HT-29 (cell line): ENCODE measurements at regions not wholly inside any gene's neighbourhood (a gene's known extent, or its start where the extent isn't known, plus 50 kb on each side); places are given as distances from the start of the nearest gene placed in this dataset.
"Not testable (repeated sequence)": the region's sequence is repeated elsewhere in the genome, so short reads cannot be mapped to it uniquely, and the experiment has no call there.

Experiments
- DNase-seq: peaks from one replicate; pipeline ENCODE4 v3.0.0-alpha.2; 2015; ENCODE audit warnings: low spot score

DNA sequence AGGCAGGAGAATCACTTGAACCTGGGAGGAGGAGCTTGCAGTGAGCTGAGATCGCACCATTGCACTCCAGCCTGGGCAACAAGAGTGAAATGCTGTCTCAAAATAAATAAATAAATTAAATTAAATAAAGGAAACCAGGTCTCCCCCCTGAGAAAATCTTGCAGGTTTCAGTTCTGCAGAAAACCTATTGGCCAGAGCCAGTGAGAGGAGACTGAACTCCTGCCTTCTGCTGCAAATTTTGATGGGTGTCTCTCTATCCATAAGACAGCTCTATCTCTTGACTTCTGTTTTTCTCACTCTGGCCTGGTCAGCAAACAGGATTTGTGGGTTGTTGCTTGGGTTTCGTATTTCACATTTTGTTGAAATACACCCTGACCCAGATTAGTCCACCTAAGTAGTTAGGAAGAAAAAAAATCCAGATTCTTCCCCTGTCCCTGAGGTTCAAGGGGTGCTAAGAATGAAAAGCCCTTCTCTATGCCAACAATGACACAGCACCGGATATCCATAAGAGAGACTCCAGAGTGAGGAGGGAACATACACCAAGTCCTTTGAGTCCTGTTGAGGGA lies 86.7 kb upstream of the MAP4K4 start:
- no peak for DNase-seq

DNA sequence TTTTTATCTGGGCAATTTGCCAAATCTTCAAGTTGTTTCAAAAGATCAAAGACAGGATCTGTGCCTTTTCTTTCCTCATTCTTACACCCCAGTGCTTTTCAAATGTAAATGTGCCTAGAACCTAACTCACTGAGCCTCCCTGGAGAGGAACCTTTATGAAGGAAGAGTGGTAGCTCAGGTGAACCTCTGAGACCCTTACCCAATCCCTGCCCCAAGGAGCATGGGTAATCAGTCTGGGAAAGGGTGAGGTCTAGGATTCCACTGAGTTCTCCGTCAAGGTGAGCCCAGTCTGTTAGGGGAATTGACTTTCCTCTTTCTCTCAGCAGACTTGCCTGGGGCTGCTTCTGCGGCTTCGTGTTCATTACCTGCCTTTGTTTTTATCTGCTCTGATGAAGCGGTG lies 88.1 kb upstream of the MAP4K4 start:
- no peak for DNase-seq

DNA sequence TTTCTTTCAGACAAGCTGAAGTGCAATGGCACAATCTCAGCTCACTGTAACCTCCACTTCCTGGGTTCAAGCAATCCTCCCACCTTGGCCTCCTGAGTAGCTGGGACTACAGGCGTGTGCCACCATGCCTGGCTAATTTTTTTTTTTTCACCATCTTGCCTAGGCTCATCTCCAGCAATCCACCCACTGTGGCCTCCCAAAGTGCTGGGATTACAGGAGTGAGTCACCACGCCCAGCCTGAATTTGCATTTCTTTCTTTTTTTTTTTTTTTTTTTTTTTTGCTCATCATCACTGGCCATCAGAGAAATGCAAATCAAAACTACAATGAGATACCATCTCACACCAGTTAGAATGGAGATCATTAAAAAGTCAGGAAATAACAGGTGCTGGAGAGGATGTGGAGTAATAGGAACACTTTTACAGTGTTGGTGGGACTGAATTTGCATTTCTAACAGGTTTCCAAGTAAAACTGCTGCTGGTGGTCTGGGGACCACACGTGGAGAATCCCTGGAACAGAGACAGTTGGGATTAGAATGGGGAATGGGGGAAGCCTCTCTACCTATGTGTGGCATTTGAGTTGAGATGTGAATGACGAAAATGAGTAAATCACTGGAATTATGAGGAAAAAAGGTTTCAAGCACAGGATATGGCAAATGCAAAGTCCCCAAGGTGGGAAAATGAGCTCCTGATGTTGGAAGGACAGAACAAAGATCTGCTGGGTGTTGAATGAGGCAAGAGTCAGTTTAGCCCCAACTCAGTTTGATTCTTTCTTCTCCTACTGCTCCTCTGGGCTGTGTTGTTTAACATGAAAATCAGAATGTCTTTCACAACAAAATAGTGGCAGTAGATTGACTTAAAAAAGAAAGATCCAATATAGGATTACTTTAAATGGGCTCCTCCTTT lies 88.8 kb upstream of the MAP4K4 start:
- DNase-seq = no peak

DNA sequence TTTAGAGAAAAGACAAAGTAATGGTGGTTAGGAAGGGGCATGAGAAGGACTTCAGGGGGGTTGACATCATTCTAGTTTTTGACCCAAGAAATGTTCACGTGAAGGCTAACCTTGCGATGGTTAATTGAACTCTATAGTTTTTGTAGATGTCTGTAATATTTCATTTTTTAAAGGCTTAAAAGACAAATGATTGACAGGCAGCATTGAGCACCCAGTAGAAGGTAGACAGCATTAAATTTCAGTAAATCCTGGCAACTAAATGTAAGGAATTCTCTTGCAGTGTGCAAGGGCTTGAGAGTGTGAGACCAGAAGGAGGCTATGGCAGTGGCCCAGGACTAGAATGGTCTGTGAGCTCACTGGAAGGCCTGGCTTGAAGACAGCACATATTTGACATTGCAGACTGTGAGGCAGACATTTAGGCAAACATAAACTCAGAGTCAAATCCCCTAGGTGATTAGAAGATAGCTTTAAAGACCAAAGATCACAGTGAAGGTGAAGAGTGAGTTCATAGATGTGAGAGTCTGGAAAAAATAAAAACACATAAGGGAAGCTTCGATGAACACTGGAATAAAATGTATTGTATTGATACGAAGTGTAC lies 100.1 kb upstream of the MAP4K4 start:
- no peak for DNase-seq

DNA sequence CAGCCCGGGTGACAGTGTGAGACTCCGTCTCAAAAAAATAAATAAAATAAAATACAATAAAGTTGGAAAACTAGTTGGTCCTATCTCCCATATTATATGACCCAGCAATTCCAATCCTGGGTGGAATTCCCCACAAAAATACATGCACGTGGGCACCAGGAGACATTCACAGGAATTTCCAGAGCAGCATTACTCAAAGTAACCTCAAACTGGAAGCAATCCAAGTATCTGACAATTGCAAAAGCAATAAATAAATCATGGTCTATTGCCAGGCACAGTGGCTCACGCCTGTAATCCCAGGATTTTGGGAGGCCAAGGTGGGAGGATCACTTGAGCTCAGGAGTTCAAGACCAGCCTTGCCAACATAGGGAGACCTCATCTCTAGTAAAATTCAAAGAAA lies 101.2 kb upstream of the MAP4K4 start:
- no peak for DNase-seq

DNA sequence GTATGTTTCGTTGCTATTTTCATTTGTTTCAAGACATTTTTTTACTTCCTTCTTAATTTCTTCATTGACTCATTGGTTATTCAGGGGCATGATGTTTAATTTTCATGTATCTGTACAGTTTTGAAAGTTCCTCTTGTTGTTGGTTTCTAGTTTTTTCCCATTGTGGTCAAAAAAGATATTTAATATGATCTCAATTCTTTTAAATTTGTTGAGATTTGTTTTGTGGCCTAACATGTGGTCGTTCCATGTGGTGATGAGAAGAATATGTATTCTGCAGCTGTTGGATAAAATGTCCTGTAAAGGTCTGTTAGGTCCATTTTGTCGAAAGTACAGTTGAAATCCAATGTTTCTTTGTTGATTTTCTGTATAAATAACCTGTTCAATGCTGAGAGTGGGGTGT lies 110.3 kb upstream of the MAP4K4 start:
- no peak for DNase-seq

DNA sequence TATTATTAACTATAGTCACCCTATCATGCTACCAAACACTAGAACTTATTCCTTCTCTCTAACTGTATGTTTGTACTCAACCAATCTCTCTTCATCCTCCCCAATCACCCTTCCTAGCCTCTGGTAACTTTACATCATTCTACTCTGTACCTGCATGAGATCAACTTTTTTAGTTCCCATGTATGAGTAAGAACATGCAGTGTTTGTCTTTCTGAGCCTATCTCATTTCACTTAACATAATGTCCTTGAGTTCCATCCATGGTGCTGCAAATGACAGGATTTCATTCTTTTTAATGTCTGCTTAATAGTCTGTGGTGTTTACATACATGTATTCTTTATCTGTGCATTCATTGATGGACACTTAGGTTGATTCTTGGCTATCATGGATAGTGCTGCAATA lies 108.9 kb upstream of the RFX8 start:
- no peak for DNase-seq

DNA sequence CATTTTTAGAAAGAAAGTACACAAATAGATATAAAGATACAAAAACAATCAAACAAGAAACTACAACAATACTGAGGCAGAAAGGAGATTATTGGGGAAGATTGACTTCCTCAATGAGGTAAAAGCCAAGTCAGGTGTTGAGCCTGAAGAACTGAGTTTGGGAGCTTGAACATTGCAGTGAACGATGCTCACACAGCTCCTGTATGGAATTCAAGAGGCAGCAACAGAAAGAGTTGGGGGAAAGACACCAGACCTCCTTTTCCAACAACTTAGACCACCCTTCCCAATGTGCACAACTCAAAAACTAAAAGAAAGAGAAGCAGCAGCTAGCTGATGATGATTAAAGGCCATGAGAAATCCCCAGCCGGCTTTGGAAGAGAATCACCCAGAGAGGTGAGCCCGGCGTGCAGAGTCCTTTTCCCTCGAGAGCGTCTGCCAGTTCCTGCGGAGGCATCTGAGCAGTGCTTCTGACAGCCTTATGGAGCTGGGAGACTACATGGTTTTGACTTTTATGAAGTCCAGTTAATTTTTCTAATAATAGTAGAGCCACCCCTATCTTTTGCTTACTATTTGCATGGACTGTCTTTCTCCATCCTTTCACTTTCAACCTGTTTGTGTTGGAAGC lies 106.9 kb upstream of the RFX8 start:
- DNase-seq = no peak

DNA sequence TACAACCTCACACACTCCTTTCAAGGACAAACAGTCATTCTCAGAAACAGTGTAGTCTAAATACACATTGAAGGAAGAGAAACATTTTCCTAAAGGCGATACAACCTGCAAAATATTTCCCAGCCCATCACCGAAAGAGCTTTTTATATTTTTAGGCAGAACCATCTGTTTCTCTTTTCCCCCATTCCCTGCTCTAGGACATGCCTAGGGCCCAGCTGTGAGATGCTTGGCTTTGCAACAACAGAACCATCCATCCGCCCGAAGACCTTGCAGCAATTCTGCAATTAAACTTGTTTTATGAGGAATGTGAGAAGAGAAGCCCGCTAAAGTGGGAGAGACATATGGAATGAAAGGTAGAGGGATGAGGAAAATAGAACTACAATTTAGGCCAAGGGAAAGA lies 105.6 kb upstream of the RFX8 start:
- no peak for DNase-seq

DNA sequence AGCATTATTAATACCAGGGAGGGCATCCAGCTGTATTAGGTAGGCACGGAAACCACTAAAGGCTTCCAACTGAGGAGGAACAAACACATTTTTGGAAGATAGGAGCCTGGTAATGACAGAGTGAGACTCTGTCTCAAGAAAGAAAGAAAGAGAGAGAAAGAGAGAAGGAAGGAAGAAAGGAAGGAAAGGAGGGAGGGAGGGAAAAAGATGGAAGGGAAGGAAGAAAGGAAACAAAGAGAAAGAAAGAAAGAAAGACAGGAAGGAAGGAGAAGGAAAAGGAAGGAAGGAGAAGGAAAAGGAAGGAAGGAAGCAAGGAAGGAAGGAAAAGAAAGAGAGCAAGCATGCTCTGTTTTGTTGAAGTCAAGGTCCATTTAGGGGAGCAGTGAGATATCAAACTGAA lies 103.8 kb upstream of the RFX8 start:
- no peak for DNase-seq

DNA sequence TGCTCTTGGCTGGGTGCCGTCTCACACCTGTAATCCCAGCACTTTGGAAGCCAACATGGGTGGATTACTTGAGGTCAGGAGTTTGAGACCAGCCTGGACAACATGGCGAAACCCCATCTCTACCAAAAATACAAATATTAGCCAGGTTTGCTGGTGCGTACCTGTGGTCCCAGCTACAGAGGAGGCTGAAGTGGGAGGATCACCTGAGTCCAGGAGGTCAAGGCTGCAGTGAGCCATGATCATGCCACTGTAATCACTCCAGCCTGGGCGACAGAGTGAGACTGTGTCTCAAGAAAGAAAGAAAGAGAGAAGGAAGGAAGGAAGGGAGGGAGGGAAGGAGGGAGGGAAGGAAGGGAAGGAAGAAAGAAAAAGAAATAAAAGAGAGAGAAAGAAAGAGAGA lies 103.2 kb upstream of the RFX8 start:
- DNase-seq = not testable (repeated sequence)

DNA sequence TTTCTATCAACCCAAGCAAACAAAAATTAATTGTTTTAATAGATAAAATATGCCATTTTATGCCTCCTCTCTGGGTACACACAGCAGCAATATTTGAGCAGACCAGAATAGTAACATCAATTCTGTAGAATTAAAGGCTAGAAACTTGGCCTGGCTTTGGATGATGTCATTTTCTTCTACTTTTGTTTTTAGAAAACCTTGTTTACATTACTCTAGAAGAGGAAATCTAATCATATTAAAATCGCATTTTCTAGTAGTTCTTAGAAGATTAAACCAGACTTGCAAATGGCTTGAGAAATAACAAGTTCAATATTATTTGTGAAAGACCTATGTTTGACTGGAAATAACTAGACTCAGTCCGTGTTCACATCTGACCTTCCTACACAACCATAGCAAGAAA lies 102.3 kb upstream of the RFX8 start:
- DNase-seq = no peak

DNA sequence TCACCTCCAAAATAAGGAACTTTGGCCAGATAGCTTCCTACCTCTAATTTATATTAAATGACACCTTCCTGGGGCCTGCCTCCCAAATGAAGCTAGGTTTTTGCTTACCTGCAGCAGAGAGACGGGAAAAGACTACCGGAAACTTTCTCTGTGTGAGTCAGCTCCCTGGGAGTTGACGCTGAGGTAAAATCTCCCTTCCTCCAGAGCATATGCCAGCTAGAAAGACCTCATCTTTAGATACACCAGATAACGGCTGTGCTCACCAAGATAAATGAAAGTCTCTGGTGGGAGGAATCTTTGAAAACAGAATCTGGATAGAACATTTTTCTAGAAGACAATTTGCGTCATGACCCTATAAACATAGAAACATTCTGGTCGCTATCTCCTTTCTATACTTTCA lies 99.7 kb upstream of the RFX8 start:
- DNase-seq = no peak

DNA sequence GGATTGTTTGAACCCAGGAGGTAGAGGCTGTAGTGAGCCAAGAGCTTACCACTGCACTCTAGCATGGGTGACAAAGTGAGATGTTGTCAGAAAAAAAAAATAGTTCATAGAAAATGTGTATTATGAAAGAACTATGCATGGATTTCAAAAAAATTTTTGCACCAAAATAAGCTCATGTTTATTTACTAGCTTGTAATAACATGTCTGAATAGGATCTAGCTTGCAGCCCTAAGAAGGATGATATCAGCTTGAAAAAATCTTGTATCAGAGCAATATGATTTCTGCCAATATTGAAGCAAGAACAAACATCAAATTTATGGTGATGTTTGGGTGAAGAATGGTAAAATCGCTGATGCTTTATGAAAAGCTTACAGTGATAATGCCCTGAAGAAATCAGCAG lies 97.0 kb upstream of the RFX8 start:
- DNase-seq = no peak

DNA sequence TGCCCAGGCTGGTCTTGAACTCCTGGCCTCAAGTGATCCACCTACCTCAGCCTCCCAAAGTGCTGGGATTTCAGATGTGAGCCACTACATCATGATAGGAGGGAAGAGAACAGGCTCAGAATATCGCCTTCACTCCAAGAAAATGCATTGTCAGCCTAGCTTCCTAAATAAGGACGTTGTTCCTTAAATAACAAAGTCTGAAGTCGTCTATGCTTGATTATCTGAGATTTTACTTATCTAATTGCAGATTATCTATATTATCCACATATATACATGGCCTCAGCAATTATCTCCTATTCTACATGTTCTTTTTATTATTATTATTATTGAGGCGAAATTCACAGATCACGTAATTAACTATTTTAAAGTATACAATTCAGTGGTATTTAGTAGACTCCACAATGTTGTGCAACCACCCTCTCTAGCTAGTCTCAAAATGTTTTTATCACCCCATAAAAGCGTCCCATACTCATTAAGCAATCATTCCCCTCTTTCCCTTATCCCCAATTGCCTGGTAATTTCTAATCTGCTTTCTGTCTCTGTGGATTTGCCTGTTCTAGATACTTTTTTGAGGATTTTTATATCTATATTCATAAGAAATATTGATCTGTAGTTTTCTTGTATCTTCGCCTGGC lies 95.1 kb upstream of the RFX8 start:
- DNase-seq = no peak

DNA sequence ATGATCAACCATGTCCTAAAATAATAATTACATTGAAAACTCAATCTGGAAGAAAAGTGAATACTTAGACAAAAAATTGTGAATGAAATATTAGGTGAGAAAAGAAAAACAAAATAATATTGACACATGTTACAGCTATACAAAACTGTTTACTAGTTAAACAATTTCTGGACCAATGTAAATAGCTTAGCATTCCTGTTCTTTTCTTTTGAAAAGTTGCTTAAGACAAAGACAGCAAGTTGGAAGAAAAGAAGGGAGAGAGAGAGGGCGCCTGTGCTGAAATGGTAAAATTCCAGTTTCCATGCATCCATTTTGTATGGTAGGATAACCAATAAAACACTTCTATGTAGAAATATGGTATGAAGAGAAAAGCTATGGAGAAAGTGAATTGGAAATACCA lies 94.1 kb upstream of the RFX8 start:
- no peak for DNase-seq

DNA sequence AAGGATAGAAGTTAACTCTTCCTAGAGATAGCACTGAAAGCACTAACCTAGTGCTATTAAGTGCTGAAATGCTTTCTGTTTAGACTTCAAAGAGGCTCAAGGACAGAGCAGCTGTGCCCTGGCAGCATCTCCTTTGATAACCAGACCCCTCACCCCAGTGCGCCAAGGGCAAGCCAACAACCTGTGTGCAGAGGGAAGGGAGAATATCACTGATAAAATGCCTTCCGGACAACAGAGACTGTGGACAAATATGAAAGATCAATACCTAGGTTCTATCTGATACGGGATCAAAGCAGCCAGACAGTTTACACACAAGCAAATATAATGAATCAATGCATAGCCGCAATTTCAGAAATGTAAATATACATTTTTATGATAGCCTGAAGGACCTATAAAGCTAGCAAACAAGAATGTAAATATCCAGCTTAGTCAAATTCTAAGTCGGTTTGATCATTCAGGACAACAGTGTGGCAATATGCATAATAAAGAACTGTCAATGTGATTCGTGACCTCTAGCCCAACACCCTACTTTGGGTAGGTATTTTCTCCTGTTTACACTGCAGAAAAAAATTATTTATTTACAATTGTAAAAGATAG lies 91.8 kb upstream of the RFX8 start:
- no peak for DNase-seq

DNA sequence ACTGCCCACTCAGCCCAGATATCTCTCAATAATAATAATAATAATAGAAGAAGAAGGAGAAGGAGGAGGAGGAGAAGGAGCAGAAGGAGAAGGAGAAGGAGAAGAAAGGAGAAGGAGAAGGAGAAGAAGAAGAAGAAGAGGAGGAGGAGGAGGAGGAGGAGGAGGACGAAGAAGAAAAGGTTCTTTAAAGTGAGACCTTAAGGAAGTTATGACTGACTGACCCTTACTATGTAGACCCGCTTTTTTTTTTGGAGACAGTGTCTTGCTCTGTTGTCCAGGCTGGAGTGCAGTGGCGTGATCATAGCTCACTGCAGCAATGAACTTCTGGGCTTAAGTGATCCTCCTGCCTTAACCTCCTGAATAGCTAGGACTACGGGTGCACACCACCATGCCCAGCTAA lies 88.9 kb upstream of the RFX8 start:
- DNase-seq = no peak

DNA sequence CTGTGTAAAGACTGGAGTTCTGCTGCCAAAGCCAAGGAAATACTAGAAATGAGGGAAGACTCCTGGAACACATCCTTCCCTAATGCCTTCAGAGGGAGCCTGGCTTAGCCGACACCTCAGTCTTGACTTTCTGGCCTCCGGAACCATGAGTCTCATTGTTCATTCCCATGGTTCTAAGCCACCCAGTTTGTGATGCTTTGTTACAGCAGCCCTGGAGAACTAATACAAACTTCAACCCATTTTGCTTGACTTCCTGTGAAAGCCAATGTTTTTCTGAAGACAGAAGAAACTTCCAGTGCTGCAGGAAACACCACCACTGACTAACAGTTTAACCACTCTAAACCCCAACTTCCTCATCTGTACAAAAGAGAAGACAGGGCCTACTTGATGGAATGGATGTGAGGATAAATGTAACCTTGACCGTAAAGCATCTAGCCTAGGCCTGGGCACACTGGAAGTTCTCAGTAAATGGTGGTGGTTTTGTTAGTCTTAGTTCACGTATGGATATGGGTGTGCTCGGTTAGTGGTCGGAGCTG lies 85.9 kb upstream of the RFX8 start:
- DNase-seq = no peak

DNA sequence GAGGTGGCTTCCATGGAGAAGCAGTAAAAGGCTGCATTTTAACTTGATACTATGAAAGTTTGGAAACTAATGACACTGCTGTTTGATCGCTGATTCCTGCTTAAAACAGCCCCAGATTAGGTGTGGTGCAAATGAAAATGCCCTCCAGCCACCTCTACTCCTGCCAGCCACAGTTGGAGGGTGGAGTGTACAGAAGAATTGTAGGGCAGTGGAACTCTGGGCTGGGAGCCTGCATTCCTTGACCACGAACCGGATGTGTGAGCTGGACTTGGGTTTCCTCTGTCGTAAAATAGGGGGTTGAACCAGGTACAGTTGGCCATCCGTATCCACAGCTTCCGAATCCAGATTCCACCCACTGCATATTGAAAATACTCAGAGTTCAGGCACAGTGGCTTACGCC lies 84.6 kb upstream of the RFX8 start:
- DNase-seq = no peak

DNA sequence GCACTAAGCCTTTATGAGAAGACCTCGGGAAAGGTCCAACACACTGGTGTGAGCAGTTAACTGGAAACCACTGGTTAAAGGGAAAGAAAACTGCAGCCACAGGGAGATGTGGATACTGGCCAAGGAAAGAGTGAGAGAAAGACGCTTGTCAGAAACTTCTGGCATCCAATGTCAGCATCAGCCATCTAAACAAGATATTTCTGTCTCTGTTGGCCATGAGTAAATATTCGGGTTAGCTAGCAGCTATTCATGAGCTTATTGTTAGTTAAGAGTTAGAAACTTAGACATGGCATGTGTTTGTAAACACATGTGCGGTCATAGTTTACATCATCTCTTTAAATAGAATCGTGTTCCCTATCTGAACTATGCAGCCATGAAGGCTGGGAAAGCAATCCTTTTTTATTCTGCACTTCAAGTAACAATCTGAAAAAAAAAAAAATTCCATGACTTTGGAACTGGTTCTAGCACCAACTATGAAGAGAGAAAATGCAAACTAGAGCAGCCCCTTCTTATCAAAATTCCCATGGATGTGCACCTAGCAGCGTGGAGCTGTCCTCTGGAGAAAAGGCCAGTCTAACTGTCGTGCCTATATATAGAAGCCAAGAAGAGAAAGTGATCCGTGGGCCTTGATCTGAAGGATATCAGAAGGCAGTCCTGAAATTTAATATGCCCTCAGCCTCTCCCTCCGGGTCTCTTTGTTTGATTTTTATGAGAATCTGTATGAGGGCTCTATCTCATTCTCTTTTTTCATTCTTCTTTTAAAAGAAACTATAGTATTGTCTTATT lies 84.0 kb upstream of the RFX8 start:
- DNase-seq = no peak
